ENCODE measurements at regions not wholly inside any gene's neighbourhood (a gene's known extent, or its start where the extent isn't known, plus 50 kb on each side); places are given as distances from the start of the nearest gene placed in this dataset.

- no peaks in the 10 kb centered on the region for H3K9me3 ChIP-seq (ENCODE audit: control insufficient read depth in 1 of 2, low read length in 2 of 2)
- no peaks in the 10 kb centered on the region for H3K27me3 ChIP-seq (ENCODE audit: low read depth, low read length)
- H3K36me3 ChIP-seq (ENCODE audit: control insufficient read depth in 1 of 2, insufficient read depth in 2 of 2, low read length in 2 of 2): no peaks in the 10 kb centered on the region
- H3K4me3 ChIP-seq (ENCODE audit: low read depth in 1 of 2, low read length in 2 of 2): no peak overlapping the region
- no peak overlapping the region for H3K27ac ChIP-seq (ENCODE audit: low read length)
- no peaks in the 10 kb centered on the region for H3K4me1 ChIP-seq (ENCODE audit: control insufficient read depth in 1 of 2, insufficient read depth in 2 of 2, low read length in 2 of 2)
Measured at GRCh38 chr5:82679660-82680059, 397.5 kb downstream of the TMEM167A start.

- H3K9me3 ChIP-seq (ENCODE audit: control insufficient read depth in 1 of 2, low read length in 2 of 2): no peaks in the 10 kb centered on the region
- H3K4me1 ChIP-seq (ENCODE audit: control insufficient read depth in 1 of 2, insufficient read depth in 2 of 2, low read length in 2 of 2): no peaks in the 10 kb centered on the region
- H3K36me3 ChIP-seq (ENCODE audit: control insufficient read depth in 1 of 2, insufficient read depth in 2 of 2, low read length in 2 of 2): no peaks in the 10 kb centered on the region
- H3K4me3 ChIP-seq (ENCODE audit: low read depth in 1 of 2, low read length in 2 of 2): no peak overlapping the region
- H3K27me3 ChIP-seq (ENCODE audit: low read depth, low read length): no peaks in the 10 kb centered on the region
- H3K27ac ChIP-seq (ENCODE audit: low read length): no peak overlapping the region
Measured at GRCh38 chr5:82676661-82677060, 398.5 kb upstream of the RPS23 start.

GRCh38 chr5:82674671-82675070, 396.5 kb upstream of the RPS23 start:
- Histone ChIP-seq H3K36me3 (ENCODE audit: control insufficient read depth in 1 of 2, insufficient read depth in 2 of 2, low read length in 2 of 2) (no peaks in the 10 kb centered on the region), H3K9me3 (ENCODE audit: control insufficient read depth in 1 of 2, low read length in 2 of 2) (no peaks in the 10 kb centered on the region)

GRCh38 chr5:82673057-82673809, 395.1 kb upstream of the RPS23 start:
- no peak overlapping the region for H3K27ac ChIP-seq (ENCODE audit: low read length)
- no peaks in the 10 kb centered on the region for H3K4me1 ChIP-seq (ENCODE audit: control insufficient read depth in 1 of 2, insufficient read depth in 2 of 2, low read length in 2 of 2)
- no peaks in the 10 kb centered on the region for H3K36me3 ChIP-seq (ENCODE audit: control insufficient read depth in 1 of 2, insufficient read depth in 2 of 2, low read length in 2 of 2)
- H3K9me3 ChIP-seq (ENCODE audit: control insufficient read depth in 1 of 2, low read length in 2 of 2): no peaks in the 10 kb centered on the region
- H3K4me3 ChIP-seq (ENCODE audit: low read depth in 1 of 2, low read length in 2 of 2): no peak overlapping the region
- H3K27me3 ChIP-seq (ENCODE audit: low read depth, low read length): no peaks in the 10 kb centered on the region

More at GRCh38 chr5:82674671-82675070, 396.5 kb upstream of the RPS23 start:
- no peak overlapping the region for H3K4me3 ChIP-seq (ENCODE audit: low read depth in 1 of 2, low read length in 2 of 2)
- no peaks in the 10 kb centered on the region for H3K4me1 ChIP-seq (ENCODE audit: control insufficient read depth in 1 of 2, insufficient read depth in 2 of 2, low read length in 2 of 2)
- no peaks in the 10 kb centered on the region for H3K27me3 ChIP-seq (ENCODE audit: low read depth, low read length)
- no peak overlapping the region for H3K27ac ChIP-seq (ENCODE audit: low read length)

GRCh38 chr5:82670692-82671091, 392.5 kb upstream of the RPS23 start:
- Histone ChIP-seq H3K4me1 (ENCODE audit: control insufficient read depth in 1 of 2, insufficient read depth in 2 of 2, low read length in 2 of 2) (no peaks in the 10 kb centered on the region), H3K27me3 (ENCODE audit: low read depth, low read length) (no peaks in the 10 kb centered on the region), H3K36me3 (ENCODE audit: control insufficient read depth in 1 of 2, insufficient read depth in 2 of 2, low read length in 2 of 2) (no peaks in the 10 kb centered on the region), H3K9me3 (ENCODE audit: control insufficient read depth in 1 of 2, low read length in 2 of 2) (no peaks in the 10 kb centered on the region), H3K27ac (ENCODE audit: low read length) (no peak overlapping the region), H3K4me3 (ENCODE audit: low read depth in 1 of 2, low read length in 2 of 2) (no peak overlapping the region)

- no peaks in the 10 kb centered on the region for H3K9me3 ChIP-seq (ENCODE audit: control insufficient read depth in 1 of 2, low read length in 2 of 2)
- no peak overlapping the region for H3K27ac ChIP-seq (ENCODE audit: low read length)
- H3K27me3 ChIP-seq (ENCODE audit: low read depth, low read length): no peaks in the 10 kb centered on the region
- H3K4me3 ChIP-seq (ENCODE audit: low read depth in 1 of 2, low read length in 2 of 2): no peak overlapping the region
- H3K36me3 ChIP-seq (ENCODE audit: control insufficient read depth in 1 of 2, insufficient read depth in 2 of 2, low read length in 2 of 2): no peaks in the 10 kb centered on the region
- no peaks in the 10 kb centered on the region for H3K4me1 ChIP-seq (ENCODE audit: control insufficient read depth in 1 of 2, insufficient read depth in 2 of 2, low read length in 2 of 2)
Measured at GRCh38 chr5:82669720-82670119, 391.6 kb upstream of the RPS23 start.

GRCh38 chr5:82666312-82666711, 388.2 kb upstream of the RPS23 start:
- Histone ChIP-seq H3K4me3 (ENCODE audit: low read depth in 1 of 2, low read length in 2 of 2) (no peak overlapping the region), H3K9me3 (ENCODE audit: control insufficient read depth in 1 of 2, low read length in 2 of 2) (no peaks in the 10 kb centered on the region), H3K27ac (ENCODE audit: low read length) (no peak overlapping the region), H3K36me3 (ENCODE audit: control insufficient read depth in 1 of 2, insufficient read depth in 2 of 2, low read length in 2 of 2) (no peaks in the 10 kb centered on the region), H3K27me3 (ENCODE audit: low read depth, low read length) (no peaks in the 10 kb centered on the region), H3K4me1 (ENCODE audit: control insufficient read depth in 1 of 2, insufficient read depth in 2 of 2, low read length in 2 of 2) (no peaks in the 10 kb centered on the region)

GRCh38 chr5:82664732-82665131, 386.6 kb upstream of the RPS23 start:
- Histone ChIP-seq H3K4me1 (ENCODE audit: control insufficient read depth in 1 of 2, insufficient read depth in 2 of 2, low read length in 2 of 2) (no peaks in the 10 kb centered on the region), H3K9me3 (ENCODE audit: control insufficient read depth in 1 of 2, low read length in 2 of 2) (no peaks in the 10 kb centered on the region), H3K27me3 (ENCODE audit: low read depth, low read length) (no peaks in the 10 kb centered on the region), H3K27ac (ENCODE audit: low read length) (no peak overlapping the region), H3K36me3 (ENCODE audit: control insufficient read depth in 1 of 2, insufficient read depth in 2 of 2, low read length in 2 of 2) (no peaks in the 10 kb centered on the region), H3K4me3 (ENCODE audit: low read depth in 1 of 2, low read length in 2 of 2) (no peak overlapping the region)

- H3K9me3 ChIP-seq (ENCODE audit: control insufficient read depth in 1 of 2, low read length in 2 of 2): no peaks in the 10 kb centered on the region
- H3K27me3 ChIP-seq (ENCODE audit: low read depth, low read length): no peaks in the 10 kb centered on the region
- no peak overlapping the region for H3K27ac ChIP-seq (ENCODE audit: low read length)
- no peaks in the 10 kb centered on the region for H3K4me1 ChIP-seq (ENCODE audit: control insufficient read depth in 1 of 2, insufficient read depth in 2 of 2, low read length in 2 of 2)
- no peak overlapping the region for H3K4me3 ChIP-seq (ENCODE audit: low read depth in 1 of 2, low read length in 2 of 2)
- no peaks in the 10 kb centered on the region for H3K36me3 ChIP-seq (ENCODE audit: control insufficient read depth in 1 of 2, insufficient read depth in 2 of 2, low read length in 2 of 2)
Measured at GRCh38 chr5:82663225-82663624, 385.1 kb upstream of the RPS23 start.

GRCh38 chr5:82662340-82662739, 384.2 kb upstream of the RPS23 start:
- Histone ChIP-seq H3K27ac (ENCODE audit: low read length) (no peak overlapping the region), H3K9me3 (ENCODE audit: control insufficient read depth in 1 of 2, low read length in 2 of 2) (no peaks in the 10 kb centered on the region), H3K36me3 (ENCODE audit: control insufficient read depth in 1 of 2, insufficient read depth in 2 of 2, low read length in 2 of 2) (no peaks in the 10 kb centered on the region), H3K4me1 (ENCODE audit: control insufficient read depth in 1 of 2, insufficient read depth in 2 of 2, low read length in 2 of 2) (no peaks in the 10 kb centered on the region), H3K27me3 (ENCODE audit: low read depth, low read length) (no peaks in the 10 kb centered on the region), H3K4me3 (ENCODE audit: low read depth in 1 of 2, low read length in 2 of 2) (no peak overlapping the region)

GRCh38 chr5:82661933-82662332, 383.8 kb upstream of the RPS23 start:
- Histone ChIP-seq H3K4me3 (ENCODE audit: low read depth in 1 of 2, low read length in 2 of 2) (no peak overlapping the region), H3K36me3 (ENCODE audit: control insufficient read depth in 1 of 2, insufficient read depth in 2 of 2, low read length in 2 of 2) (no peaks in the 10 kb centered on the region)

GRCh38 chr5:82661462-82661861, 383.3 kb upstream of the RPS23 start:
- Histone ChIP-seq H3K27ac (ENCODE audit: low read length) (no peak overlapping the region), H3K9me3 (ENCODE audit: control insufficient read depth in 1 of 2, low read length in 2 of 2) (no peaks in the 10 kb centered on the region), H3K36me3 (ENCODE audit: control insufficient read depth in 1 of 2, insufficient read depth in 2 of 2, low read length in 2 of 2) (no peaks in the 10 kb centered on the region), H3K27me3 (ENCODE audit: low read depth, low read length) (no peaks in the 10 kb centered on the region), H3K4me3 (ENCODE audit: low read depth in 1 of 2, low read length in 2 of 2) (no peak overlapping the region), H3K4me1 (ENCODE audit: control insufficient read depth in 1 of 2, insufficient read depth in 2 of 2, low read length in 2 of 2) (no peaks in the 10 kb centered on the region)

More at GRCh38 chr5:82661933-82662332, 383.8 kb upstream of the RPS23 start:
- H3K27me3 ChIP-seq (ENCODE audit: low read depth, low read length): no peaks in the 10 kb centered on the region
- H3K4me1 ChIP-seq (ENCODE audit: control insufficient read depth in 1 of 2, insufficient read depth in 2 of 2, low read length in 2 of 2): no peaks in the 10 kb centered on the region
- H3K27ac ChIP-seq (ENCODE audit: low read length): no peak overlapping the region
- no peaks in the 10 kb centered on the region for H3K9me3 ChIP-seq (ENCODE audit: control insufficient read depth in 1 of 2, low read length in 2 of 2)

Measured in muscle layer of duodenum (tissue), 2 donors.